Right lobe of liver (tissue), 6 donors: ENCODE measurements at regions not wholly inside any gene's neighbourhood (a gene's known extent, or its start where the extent isn't known, plus 50 kb on each side); places are given as distances from the start of the nearest gene placed in this dataset.

Source experiments
- ATAC-seq, 4 donors: fragments of 200-7000 bp; cut with Tn5 transposase; one replicate each; pipeline ENCODE4 v1.9.1; 2020; ENCODE audit warnings: mild to moderate bottlenecking in 4 of 4, moderate library complexity in 4 of 4
- DNase-seq, 3 donors: peaks; one replicate each; pipeline ENCODE4 v3.0.0-alpha.2; 2020
- H3K27ac ChIP-seq, 3 donors: fragments of 200-600 bp; one replicate each; pipeline ENCODE4 v1.8.0; 2022
- H3K27me3 ChIP-seq, 2 donors: fragments of 200-600 bp; one replicate each; pipeline ENCODE4 v1.8.0; 2022
- H3K36me3 ChIP-seq, 4 donors: fragments of 200-600 bp; sonication (generic) in 1 of 4; one replicate each; pipeline versions ENCODE4 v1.5.1 to v1.8.0; 2017 to 2022; ENCODE audit warnings: control low read depth in 1 of 4
- H3K4me1 ChIP-seq, 4 donors: fragments of 200-600 bp; sonication (generic) in 1 of 4; one replicate each; pipeline versions ENCODE4 v1.5.1 to v1.8.0; 2017 to 2022; ENCODE audit warnings: control low read depth in 1 of 4
- H3K4me3 ChIP-seq, 3 donors: fragments of 200-600 bp; one replicate each; pipeline ENCODE4 v1.8.0; 2022
- H3K9me3 ChIP-seq, 4 donors: fragments of 200-600 bp; sonication (generic) in 1 of 4; one replicate each; pipeline versions ENCODE4 v1.5.1 to v1.8.0; 2017 to 2022; ENCODE audit warnings: control low read depth in 1 of 4
- POLR2A ChIP-seq: fragments of 450-650 bp; IDR thresholded peaks from one replicate; pipeline ENCODE4 v1.6.1; 2017; ENCODE audit warnings: antibody characterized with exemption, mild to moderate bottlenecking
- WGBS: methylation state at CpG from one replicate; pipeline ENCODE4 v1.1.6; 2018; ENCODE audit warnings: low coverage, low lambda C conversion rate; ENCODE audit not compliant: insufficient coverage; ENCODE audit errors: missing lambda C conversion rate; 5-methylcytosine and 5-hydroxymethylcytosine counted together
- intact Hi-C, 2 donors: fragments of 100-400 bp; cut with DNase I; formaldehyde crosslinking; loops; one replicate each; pipeline versions ENCODE4 v1.11.2 to v1.14.1; 2022
- TF ChIP-seq, protein P1 (sequence below), 4 donors: fragments of 200-600 bp in 3 of 4; fragments of 450-650 bp in 1 of 4; IDR thresholded peaks; one replicate each; pipeline versions ENCODE4 v1.5.1 to v1.8.0; 2016 to 2022; ENCODE audit warnings: antibody characterized with exemption in 4 of 4, mild to moderate bottlenecking in 2 of 4
- donor health status: DM: no; HTN: yes; CAD: no.
- donor health status: DM: no; HTN: no; CAD: no.
- donor health status: DM: no; HTN: no; CAD: no.
- donor health status: DM: no; HTN: yes; CAD: no.
- donor health status: DM: no; HTN: yes; CAD: no.

DNA sequence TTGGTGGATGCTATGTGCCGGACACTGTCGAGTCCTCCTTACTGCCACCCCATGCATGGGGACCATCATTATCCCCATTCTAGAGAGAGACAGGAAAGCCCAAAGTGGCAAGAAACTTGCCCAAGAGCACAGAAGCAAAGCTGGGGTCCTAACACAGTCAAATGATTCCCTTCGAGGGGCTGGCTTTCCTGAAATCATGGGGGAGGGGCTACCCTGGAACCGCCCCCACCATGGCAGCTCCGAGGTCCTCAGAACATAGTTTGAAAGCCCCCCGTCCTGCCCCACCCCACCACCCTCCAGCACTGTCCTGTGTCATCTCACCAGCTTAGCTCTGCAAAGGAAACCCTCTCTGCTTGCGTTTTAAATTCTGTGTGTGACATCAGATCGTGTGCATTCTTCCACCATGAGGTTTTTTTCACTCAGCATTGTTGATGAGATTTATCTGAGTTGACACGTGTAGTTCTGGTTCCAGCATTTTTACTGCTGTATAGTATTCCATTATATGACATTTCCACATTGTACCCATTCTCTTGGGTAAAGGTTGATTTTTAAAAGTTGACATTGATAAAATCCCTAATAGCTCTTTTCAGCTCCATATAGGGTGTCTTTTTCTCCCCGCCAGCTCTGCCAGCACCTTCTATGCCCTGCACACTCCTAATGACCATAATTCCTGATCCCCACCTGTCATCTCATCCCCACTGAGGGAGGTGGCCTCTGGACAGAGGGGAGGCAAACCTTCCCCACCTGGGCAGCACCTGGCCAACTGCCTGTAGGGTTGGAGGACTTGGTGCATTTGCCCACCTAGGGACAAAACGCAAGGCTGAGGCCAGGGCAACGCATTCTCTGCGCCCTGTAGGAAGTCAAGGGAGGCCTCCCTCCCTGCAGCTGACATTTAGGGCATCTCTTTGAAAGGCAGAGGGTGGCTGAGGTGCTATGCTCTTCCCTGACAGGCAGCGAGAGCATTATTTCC is 100.2 kb upstream of the GPR26 start:
- ATAC-seq = no peak
- TF ChIP-seq, protein P1, sequence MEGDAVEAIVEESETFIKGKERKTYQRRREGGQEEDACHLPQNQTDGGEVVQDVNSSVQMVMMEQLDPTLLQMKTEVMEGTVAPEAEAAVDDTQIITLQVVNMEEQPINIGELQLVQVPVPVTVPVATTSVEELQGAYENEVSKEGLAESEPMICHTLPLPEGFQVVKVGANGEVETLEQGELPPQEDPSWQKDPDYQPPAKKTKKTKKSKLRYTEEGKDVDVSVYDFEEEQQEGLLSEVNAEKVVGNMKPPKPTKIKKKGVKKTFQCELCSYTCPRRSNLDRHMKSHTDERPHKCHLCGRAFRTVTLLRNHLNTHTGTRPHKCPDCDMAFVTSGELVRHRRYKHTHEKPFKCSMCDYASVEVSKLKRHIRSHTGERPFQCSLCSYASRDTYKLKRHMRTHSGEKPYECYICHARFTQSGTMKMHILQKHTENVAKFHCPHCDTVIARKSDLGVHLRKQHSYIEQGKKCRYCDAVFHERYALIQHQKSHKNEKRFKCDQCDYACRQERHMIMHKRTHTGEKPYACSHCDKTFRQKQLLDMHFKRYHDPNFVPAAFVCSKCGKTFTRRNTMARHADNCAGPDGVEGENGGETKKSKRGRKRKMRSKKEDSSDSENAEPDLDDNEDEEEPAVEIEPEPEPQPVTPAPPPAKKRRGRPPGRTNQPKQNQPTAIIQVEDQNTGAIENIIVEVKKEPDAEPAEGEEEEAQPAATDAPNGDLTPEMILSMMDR (IDR thresholded peaks at IDR 0.05) = no peak
- no peak for TF ChIP-seq POLR2A
- intact Hi-C loops = no loop called here
- Histone ChIP-seq H3K27ac (no peak overlapping the region), H3K4me1 (no peaks in the 10 kb centered on the region), H3K9me3 (no peaks in the 10 kb centered on the region), H3K36me3 (no peaks in the 10 kb centered on the region), H3K27me3 (no peaks in the 10 kb centered on the region), H3K4me3 (no peak overlapping the region)
- no peak for DNase-seq
- 72% methylated on average over 9 of the region's 14 CpGs for WGBS

DNA sequence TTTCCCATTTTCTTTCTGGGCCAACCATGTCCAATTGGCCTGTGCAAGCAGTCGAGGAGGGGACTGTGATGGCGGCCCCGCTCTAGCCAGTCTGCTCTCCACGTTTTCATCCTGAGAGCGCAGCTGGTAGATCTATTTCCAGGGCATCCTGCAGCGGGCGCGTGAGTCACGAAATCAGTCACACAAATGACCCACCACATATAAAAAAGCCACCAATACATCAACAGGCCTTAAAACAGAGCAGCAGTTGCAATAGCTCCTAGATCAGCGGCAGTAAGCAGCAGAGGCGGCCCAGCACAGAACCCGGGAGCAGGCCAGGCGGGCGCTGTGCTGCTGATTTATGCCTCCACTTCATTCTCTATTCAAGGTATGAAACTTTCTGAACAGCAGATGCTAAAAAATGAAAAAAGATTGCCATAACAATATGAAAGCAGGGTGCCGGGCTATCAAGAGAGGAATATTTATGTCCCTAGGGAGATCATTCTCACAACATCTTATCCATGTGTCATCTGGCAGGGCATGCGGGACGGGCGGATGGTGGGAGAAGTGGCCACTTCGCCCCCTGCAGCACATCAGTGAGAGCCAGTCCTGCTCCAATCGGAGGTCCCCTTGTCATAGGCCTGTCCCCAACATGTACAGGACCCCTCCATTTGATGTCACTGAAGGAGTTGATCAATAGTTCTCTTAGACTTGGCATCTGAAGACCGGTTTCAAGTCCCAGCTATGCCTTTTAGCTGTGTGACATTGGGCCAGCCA is 98.0 kb upstream of the GPR26 start:
- DNase-seq (no peak), ATAC-seq (no peak)
- 73% methylated on average over 14 of the region's 21 CpGs for WGBS
- Histone ChIP-seq H3K27me3 (no peaks in the 10 kb centered on the region), H3K4me3 (no peak overlapping the region), H3K9me3 (no peaks in the 10 kb centered on the region), H3K36me3 (no peaks in the 10 kb centered on the region), H3K4me1 (no peaks in the 10 kb centered on the region), H3K27ac (no peak overlapping the region)
- TF ChIP-seq, protein P1 (IDR thresholded peaks at IDR 0.05) = no peak
- no peak for TF ChIP-seq POLR2A
- intact Hi-C loops = no loop called here

DNA sequence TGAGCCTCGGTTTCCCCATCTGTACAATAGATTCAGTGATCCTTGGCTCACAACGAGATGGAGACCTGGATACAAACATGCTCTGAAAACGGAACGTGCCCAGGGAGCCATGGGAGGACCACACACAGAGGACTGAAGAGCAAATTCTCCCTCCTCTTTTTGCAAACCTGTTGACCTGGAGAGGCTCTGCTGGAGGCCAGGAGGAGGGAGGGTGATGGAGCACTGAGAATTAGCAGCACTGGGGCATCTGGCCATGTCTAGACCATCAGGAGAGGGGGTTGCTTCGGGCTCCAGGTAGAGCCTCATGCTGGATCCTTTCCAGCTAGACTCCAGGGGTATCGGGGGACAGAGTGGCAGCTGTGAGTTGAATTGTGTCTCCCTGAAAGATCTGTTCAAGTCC is 97.4 kb upstream of the GPR26 start:
- Histone ChIP-seq H3K4me1 (no peaks in the 10 kb centered on the region), H3K27ac (no peak overlapping the region), H3K36me3 (no peaks in the 10 kb centered on the region), H3K4me3 (no peak overlapping the region), H3K9me3 (no peaks in the 10 kb centered on the region), H3K27me3 (no peaks in the 10 kb centered on the region)
- ATAC-seq (no peak), DNase-seq (no peak)
- no peak for TF ChIP-seq POLR2A
- TF ChIP-seq, protein P1 (IDR thresholded peaks at IDR 0.05) = no peak
- intact Hi-C loops = no loop called here
- WGBS = 69% methylated on average over 6 of the region's 6 CpGs

DNA sequence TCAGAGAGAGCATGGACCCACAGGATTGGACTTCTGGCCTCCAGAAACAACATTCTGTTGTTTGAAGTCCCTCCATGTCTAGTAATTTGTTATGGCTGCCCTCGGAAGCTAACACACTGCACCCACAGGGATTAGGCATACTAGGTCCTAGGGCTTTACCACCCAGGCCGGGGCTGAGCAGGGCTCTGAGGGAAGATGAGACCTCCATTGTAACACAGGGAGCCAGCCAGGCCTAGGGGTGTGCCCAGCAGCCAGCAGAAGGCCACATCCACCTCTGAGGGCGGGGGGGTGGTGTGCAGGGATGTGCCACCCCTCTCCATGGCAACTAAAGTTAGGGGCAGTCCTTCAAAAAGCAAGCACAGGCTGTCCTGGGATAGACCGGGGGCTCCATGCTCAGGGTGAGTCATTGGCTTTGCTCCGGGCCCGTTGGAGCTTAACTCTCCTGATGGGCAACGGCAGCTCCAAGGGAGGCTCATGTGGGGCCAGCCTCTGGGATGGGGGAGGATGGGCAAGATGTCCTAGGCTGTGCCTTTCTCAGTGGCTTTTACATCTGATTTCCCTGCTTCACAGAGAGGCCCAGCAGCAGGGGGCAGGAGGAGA is 96.6 kb upstream of the GPR26 start:
- no peaks in the 10 kb centered on the region for H3K9me3 ChIP-seq
- no peak overlapping the region for H3K27ac ChIP-seq
- DNase-seq (no peak), ATAC-seq (no peak)
- TF ChIP-seq POLR2A = no peak
- TF ChIP-seq, protein P1 (IDR thresholded peaks at IDR 0.05) = no peak
- no peaks in the 10 kb centered on the region for H3K4me1 ChIP-seq
- intact Hi-C loops = no loop called here
- no peaks in the 10 kb centered on the region for H3K27me3 ChIP-seq
- no CpG with 5 or more reads among the region's 7 CpGs for WGBS
- H3K4me3 ChIP-seq = no peak overlapping the region
- H3K36me3 ChIP-seq = no peaks in the 10 kb centered on the region
